B cell (primary cell): ENCODE measurements at regions not wholly inside any gene's neighbourhood (a gene's known extent, or its start where the extent isn't known, plus 50 kb on each side); places are given as distances from the start of the nearest gene placed in this dataset.

Experiments
- CTCF ChIP-seq: fragments of 200-600 bp; IDR thresholded peaks from one replicate; pipeline ENCODE4 v1.8.0; 2022; ENCODE audit warnings: antibody characterized with exemption, mild to moderate bottlenecking
- EZH2 ChIP-seq: IDR thresholded peaks from 2 replicates; pipeline ENCODE4 v1.6.1; 2012; ENCODE audit warnings: borderline replicate concordance, low read depth, mild to moderate bottlenecking, moderate library complexity, low read length; ENCODE audit not compliant: insufficient read depth, poor library complexity, severe bottlenecking

- no peak for TF ChIP-seq CTCF
- no peak for TF ChIP-seq EZH2
Measured at GRCh38 chr6:99183066-99183465, 166.4 kb downstream of the FAXC start.
